GM18867 (cell line): ENCODE measurements at regions not wholly inside any gene's neighbourhood (a gene's known extent, or its start where the extent isn't known, plus 50 kb on each side); places are given as distances from the start of the nearest gene placed in this dataset.
A peak's percentile ranks its signal among the peaks of the same experiment; 100 is the strongest.

Experiments used
- ATAC-seq: cut with Tn5 transposase; IDR thresholded peaks from one replicate; pipeline ENCODE4 v1.9.1; 2021; ENCODE audit warnings: mild to moderate bottlenecking, moderate library complexity; ENCODE audit not compliant: unreplicated experiment

DNA sequence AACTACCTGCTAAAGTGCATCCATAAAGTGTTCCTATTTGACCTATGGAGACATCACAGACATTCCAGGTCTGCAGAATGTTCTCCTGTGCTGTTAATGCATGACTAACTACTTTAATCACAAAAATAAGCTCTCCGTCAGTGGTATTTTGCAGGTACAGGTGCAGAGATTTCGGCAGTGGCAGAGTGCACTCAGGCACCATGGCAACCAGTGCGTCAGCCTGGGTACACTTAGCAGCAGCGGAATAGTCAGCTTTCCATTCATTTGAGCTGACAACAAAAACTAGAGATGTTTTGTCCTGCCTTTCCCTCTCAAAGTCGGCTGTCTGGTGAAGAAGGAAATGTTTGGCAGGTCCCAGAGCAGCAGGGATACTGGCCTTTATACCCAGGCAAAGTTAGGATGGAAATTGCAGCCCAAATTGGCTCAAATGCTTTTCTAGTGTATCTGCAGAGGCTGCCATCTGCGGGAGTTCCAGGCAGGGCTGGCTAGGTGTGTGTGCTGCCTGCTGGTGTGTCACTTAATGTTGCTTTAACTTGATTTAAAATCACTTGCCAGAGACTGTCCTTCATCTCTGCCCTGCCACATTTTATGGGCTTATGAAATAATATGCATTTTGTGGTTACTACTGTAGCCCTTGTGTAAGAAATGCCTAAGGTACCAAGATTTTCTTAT lies 195.8 kb downstream of the RAP2A start:
- no peak for ATAC-seq

GRCh38 chr13:97630725-97631124 lies 196.8 kb downstream of the RAP2A start:
- ATAC-seq: no peak

DNA sequence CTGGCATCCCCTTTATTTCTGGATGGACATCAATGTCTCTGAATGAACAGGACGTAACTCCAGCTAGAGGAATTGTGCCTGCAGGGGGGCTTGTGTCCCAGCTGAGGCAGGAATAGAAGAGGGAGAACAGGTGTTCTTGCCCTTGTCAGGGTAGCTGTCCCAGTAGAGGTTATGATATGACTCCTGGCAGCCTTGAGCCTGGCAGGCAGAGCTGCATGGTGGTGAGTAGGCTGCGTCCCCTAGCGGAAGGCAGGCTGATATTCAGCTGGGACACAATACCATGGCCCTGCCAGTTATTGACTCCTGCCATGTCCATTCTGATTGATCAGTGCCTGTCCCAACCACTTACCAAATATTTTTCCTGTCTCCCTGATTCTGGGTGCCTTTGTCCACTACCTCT lies 197.2 kb downstream of the RAP2A start:
- ATAC-seq: peak; percentile 58

DNA sequence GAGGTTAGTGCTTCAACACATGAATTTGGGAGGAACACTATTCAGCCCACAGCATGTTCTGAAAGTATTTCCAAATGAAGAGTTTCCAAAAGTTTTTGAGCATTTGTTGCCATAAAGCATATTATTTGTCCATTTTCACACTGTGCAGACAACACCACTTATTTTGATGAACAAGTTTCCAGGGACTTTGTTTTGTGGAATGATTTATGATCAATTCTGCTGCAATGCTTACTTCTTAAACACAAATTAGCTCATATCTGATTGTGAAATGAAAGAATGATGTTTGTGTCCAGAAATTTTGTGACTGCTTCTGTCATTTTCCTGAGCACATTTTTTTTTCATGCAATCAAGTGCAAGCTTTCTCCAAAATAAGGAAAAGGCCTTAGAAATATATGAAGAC lies 205.3 kb downstream of the RAP2A start:
- no peak for ATAC-seq

DNA sequence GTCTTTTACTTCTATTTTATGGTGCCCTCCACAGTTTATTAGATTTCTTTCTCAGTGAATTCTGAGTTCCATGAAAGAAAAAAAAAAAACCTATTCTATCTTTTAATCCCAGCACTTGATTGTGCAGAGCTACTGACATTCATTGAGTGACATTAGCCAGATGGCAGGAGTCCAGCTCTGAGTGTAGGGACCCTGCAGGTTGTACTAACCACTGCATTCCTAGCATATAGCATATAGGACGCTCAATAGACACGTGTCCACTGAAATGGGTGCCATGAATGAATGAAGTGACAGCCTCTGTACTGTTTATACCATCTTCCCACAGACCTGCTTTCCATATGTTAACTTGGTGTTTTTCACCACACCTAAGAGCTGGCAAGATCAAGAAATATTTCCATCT lies 206.3 kb downstream of the RAP2A start:
- ATAC-seq: no peak

DNA sequence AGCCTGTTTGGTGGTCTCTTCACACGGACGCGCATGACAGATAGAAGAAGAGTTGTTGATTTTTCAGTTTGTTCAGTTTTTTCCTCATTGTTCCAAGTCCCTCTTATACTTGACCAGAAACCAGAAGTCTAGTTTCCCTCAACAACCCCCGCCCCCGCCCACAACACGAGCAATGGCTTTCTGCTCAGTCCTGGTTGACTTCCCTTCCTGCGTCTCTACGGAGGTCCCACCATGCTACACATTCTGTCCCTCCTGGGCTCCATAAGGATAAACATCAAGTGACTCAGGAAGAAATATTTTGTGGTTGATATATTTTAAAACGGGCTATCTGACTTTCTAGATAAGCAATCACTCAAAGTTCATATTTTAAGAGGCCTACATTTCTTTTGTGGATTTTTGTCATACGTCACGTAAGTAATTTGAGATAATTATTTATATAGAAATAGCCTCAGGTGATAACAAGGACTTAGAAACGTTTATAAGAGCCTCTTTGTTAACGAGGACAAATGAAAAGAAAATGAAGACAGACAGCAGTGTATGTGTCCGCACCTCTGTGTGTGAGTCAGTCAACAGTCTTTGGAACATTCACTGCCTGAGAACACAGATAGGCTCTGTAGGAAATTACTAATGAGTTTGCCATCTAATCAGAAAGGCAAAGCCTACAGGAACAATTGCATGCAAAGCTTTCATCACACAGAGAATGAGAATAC lies 214.4 kb downstream of the RAP2A start:
- ATAC-seq: no peak

- ATAC-seq: no peak
These were observed 214.9 kb downstream of the RAP2A start for GRCh38 chr13:97648881-97649224.

DNA sequence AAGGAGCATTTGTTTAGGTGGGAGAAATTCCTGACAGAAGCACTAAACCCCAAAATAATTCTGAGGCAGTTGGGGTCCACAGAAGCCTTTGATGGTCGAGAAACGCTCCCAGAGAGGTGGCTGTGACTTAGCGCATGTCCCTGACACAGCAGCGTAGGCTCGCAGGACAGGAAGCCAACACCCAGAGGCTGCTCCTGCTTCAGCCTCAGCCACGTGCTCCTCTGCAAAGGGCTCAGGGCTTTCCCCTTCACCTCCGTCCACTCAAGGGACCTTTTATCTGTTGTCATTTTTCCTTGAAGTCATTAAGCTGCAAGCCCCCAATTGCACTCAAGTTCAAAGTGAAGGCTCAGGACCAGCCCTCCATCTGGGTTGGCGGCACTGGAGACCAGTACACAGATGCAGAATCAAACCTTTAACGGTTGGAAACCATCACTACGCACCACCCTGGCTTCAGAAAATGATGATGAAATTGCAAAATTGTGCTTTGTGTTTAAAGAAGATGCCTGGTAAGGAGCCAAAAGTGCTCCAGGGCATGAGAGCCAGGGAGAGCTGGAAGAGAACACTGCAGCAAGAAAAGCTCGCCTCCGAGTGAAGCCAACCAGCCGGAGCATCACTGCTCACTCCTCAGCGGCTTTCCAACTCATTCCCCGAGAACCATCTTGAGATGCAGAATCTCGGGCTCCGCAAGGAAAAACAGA lies 219.6 kb downstream of the RAP2A start:
- no peak for ATAC-seq

DNA sequence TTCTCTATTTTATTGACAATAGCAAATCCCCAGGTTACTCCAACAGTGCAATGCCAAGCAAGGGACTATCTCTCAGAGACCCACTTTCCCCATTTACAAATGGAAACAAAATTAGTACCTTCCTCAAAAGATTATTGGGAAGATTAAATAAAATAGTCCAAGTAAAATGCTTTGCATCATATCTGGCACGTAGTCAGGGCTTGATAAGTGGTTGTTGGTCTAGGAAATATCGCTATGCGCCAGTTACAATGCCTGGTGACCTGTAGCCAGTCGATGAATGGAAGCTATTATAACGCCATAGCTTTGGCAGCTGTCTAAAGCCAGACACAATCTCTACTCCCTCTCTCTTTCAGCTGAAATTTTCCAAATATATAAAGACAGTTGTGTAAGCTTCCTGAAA lies 220.3 kb downstream of the RAP2A start:
- no peak for ATAC-seq

DNA sequence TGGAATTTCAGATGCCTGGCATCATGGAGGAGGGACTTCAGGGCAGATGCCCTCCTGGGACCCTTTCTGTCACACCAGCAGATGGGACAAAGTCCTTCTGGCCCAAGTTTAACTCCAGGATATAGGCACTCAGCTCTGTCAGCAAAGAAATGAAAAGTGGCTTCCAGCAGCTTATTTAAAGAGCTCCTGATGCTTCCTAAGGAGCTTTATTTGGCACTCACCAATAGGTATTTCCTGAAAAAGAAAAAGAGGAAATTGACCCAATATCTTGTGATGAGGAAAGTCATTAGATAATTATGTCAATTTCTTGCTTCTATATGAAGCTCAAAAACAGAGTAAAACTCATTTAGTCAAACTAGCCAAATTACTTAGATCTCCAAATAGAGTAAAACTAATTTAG lies 224.6 kb downstream of the RAP2A start:
- ATAC-seq: no peak

DNA sequence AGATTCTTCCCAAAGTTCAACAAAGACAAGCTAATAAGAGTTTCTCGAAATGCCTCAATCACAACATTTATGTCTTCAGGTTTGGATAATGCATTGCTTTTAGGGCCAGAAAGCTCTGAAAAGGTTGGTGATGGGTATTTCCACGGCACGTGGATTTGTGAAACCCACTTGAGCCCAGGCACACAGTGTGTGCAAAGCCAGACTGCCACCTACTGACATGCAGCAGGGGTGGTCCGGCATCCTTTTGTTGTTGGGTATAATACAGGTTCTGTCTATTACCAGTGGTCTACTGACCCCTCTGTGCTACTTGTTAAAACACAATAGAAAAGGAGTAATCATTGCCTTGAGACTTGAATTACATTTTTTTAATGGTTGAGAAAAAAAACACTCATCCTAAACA lies 225.6 kb downstream of the RAP2A start:
- ATAC-seq: no peak

GRCh38 chr13:97660594-97661260 lies 226.8 kb downstream of the RAP2A start:
- no peak for ATAC-seq

DNA sequence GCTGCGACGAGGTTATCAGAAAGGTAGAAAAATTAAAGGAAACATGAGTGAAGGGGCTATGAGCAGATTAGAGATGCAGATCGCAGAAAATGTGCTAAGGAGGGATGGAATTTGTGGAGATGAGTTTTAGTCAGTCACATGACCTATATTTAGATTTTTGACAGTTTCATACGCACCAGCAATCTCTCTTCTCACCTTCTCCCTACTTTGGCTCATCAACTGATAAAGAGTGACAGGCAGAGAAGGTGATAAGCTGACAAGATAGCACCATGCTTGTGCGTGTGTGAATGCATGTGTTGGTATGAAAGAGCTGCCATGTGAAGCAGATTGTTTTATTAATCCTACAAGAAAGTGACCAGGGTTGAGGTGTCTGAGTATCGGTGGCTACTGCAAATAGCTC lies 252.6 kb downstream of the RAP2A start:
- no peak for ATAC-seq

DNA sequence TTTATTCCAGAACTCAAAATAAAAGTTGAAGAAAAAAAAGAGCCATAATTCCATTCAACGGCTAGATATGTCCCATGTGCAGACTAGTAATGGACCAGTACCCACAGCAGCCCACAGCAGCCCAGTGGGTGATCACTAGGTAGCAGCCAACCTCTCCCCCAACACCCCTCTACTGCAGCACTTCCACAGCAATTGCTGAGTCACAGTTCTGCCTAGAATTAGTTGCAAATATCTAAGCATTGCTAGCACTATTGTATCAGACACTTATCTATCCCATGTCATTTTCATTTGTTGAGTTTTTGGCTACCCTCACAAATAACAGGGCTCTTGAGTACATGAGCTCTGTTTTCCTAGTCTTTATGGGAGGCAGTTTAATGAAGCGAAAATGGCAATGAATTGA lies 258.7 kb downstream of the RAP2A start:
- no peak for ATAC-seq

- no peak for ATAC-seq
These were observed 257.8 kb upstream of the IPO5 start for GRCh38 chr13:97695684-97696083.

DNA sequence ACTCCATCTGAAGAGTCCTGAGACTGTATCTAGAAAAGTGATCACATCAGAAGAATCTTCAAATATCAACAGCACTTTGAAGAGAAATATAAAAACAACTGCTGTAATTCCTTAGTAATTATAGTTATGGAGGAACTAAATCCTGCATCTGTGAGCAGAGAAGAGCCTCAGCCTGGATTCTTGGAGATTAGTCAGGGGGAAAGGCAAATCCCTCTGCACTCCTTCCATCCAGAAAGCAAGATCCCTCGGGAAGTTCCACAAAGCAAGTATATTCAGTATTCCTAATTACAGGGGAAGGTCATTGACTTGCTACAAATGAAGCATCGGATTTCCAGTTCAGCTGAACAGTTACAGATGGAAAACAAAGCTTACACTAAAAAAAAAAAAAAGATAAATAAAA lies 256.6 kb upstream of the IPO5 start:
- ATAC-seq: no peak

DNA sequence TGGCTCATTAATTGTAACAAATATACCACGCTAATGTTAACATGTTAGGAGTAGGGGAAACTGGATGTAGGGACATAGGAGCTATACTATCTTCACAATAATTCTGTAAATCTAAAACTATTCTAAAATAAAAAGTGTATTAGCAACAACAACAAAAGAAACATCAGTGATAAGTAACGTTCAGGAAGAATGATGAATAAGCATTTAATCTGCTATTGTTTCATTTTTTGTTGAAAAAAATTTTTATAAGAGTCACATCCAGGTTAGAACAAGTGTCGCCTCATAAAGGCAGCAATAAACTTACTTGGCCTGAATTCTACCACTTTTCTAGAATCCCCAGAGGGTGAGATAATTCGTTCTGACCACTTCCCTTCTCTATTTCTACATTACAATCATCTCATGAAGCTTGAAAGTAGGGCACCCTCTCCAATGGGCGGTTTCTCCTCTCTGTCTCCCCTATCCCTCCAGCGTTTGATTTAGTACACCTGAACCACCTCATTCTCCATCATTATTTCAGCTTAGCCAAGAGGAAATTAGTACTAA lies 253.1 kb upstream of the IPO5 start:
- no peak for ATAC-seq

DNA sequence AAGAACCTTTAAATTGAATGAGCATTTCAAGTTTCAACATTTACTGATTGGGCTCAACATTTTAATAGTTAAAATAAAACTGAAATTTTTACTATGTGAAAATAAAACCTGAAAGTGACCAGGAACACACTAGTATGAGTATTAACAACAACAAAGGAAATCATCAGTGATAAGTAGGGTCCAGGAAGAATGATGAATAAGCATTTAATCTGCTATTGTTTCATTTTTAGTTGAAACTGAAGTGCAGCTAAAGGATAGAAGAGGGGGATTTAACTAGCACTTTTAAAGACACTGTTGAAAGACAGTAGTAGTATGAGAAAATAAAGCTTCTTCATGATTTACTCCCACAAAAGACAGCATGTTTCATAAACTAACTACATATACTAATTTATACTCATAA lies 250.9 kb upstream of the IPO5 start:
- ATAC-seq: no peak

DNA sequence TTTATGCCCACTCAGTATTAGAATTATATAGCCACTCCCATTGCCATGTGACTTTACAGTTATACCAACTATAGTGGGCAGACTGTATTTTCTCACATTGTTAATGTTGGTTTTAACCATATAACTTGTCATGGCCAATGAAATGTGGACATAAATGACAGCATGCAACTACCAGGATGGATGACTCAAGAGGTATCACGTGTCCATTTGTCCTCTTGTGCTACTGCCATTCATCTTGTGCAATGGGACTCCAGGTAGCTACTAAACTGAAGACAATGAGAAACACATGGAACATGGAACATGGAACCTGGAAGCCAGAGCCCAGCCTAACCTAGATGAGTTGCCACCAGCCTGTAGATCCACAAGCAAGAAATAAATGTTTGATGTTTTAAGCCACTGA lies 242.7 kb upstream of the IPO5 start:
- ATAC-seq: no peak

- no peak for ATAC-seq
These were observed 240.7 kb upstream of the IPO5 start for GRCh38 chr13:97712770-97713169.

GRCh38 chr13:97715763-97716162 lies 237.7 kb upstream of the IPO5 start:
- no peak for ATAC-seq

GRCh38 chr13:97716746-97717145 lies 236.7 kb upstream of the IPO5 start:
- ATAC-seq: no peak
